ENCODE measurements at regions not wholly inside any gene's neighbourhood (a gene's known extent, or its start where the extent isn't known, plus 50 kb on each side); places are given as distances from the start of the nearest gene placed in this dataset.

DNA sequence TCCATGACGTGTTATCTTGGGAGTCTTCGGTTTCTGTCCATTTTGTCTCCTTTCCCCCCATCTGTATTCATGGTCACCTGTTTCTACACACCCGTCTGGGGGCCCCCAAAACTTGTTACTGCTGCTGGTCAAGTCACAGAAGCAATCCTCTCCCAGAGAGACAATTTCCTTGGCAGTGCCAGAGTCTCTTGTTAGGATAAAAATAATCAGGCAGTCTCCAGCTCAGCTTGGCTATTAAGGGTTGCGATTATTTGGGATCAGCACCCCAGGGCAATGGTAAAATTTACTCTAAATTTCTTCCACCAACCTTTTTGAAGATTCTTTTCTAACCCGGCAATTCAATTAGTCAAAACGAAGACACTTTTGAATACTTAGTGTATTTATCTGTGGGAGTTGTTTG lies 229.1 kb upstream of the JARID2 start:
- Histone ChIP-seq H3K4me3 (no peak overlapping the region), H3K36me3 (no peaks in the 10 kb centered on the region)
- 68 to 86% methylated on average over 6 of the region's 6 CpGs for WGBS, 2 donors (ENCODE audit: low coverage in 1 of 2)

DNA sequence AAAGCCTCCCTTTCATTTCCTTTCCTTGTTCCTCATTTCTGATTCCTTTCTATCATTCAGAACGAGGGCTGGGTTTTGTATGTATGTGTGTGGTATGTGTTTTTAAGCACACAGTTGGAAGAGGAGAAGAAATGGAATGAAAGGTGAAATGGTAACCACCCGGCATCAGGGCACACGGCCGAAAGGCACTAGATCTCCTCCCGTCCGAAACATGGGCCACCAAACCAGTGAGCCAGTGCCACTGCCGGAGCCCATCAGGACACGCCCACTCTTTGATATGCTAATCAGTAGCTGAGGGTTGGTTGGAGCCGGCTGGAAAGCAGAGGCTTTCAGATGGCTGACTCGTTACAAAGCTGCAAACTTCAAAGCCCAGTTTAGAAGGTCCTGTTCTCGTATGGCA lies 228.6 kb upstream of the JARID2 start:
- H3K36me3 ChIP-seq = no peaks in the 10 kb centered on the region
- TF ChIP-seq EP300 (IDR thresholded peaks at IDR 0.05; ENCODE audit: low read depth) (no peak), POLR2AphosphoS5 (IDR thresholded peaks at IDR 0.05) (no peak), POLR2A (IDR thresholded peaks at IDR 0.05) (no peak)
- TF ChIP-seq, protein P1, sequence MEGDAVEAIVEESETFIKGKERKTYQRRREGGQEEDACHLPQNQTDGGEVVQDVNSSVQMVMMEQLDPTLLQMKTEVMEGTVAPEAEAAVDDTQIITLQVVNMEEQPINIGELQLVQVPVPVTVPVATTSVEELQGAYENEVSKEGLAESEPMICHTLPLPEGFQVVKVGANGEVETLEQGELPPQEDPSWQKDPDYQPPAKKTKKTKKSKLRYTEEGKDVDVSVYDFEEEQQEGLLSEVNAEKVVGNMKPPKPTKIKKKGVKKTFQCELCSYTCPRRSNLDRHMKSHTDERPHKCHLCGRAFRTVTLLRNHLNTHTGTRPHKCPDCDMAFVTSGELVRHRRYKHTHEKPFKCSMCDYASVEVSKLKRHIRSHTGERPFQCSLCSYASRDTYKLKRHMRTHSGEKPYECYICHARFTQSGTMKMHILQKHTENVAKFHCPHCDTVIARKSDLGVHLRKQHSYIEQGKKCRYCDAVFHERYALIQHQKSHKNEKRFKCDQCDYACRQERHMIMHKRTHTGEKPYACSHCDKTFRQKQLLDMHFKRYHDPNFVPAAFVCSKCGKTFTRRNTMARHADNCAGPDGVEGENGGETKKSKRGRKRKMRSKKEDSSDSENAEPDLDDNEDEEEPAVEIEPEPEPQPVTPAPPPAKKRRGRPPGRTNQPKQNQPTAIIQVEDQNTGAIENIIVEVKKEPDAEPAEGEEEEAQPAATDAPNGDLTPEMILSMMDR (IDR thresholded peaks at IDR 0.05) = no peak
- no peak overlapping the region for H3K27ac ChIP-seq
- no peak for DNase-seq
- H3K4me1 ChIP-seq = no peaks in the 10 kb centered on the region
- H3K27me3 ChIP-seq = no peaks in the 10 kb centered on the region
- in situ Hi-C loops (cut with MboI; ENCODE audit: low pct_ligation_motif_present in 1 of 4, low pct_unique_long_range_greater_than_20kb in 1 of 4, low sequenced_read_pairs in 3 of 4) (no loop called here), intact Hi-C loops (cut with DNase I; ENCODE audit: low total_unique reads) (no loop called here)
- H3K4me3 ChIP-seq = no peak overlapping the region
- WGBS, 2 donors (ENCODE audit: low coverage in 1 of 2) = 56 to 62% methylated on average over 2 to 11 of the region's 11 CpGs
- H3K9me3 ChIP-seq = no peaks in the 10 kb centered on the region

More for the DNA sequence above, 229.1 kb upstream of the JARID2 start:
- H3K4me1 ChIP-seq = no peaks in the 10 kb centered on the region
- no peak for TF ChIP-seq POLR2AphosphoS5 (IDR thresholded peaks at IDR 0.05)
- TF ChIP-seq POLR2A (IDR thresholded peaks at IDR 0.05) = no peak
- TF ChIP-seq EP300 (IDR thresholded peaks at IDR 0.05; ENCODE audit: low read depth) = no peak
- TF ChIP-seq, protein P1 (IDR thresholded peaks at IDR 0.05) = no peak
- H3K9me3 ChIP-seq = no peaks in the 10 kb centered on the region
- no peak for DNase-seq
- in situ Hi-C loops (cut with MboI; ENCODE audit: low pct_ligation_motif_present in 1 of 4, low pct_unique_long_range_greater_than_20kb in 1 of 4, low sequenced_read_pairs in 3 of 4) = no loop called here
- intact Hi-C loops (cut with DNase I; ENCODE audit: low total_unique reads) = no loop called here
- no peak overlapping the region for H3K27ac ChIP-seq
- H3K27me3 ChIP-seq = no peaks in the 10 kb centered on the region

DNA sequence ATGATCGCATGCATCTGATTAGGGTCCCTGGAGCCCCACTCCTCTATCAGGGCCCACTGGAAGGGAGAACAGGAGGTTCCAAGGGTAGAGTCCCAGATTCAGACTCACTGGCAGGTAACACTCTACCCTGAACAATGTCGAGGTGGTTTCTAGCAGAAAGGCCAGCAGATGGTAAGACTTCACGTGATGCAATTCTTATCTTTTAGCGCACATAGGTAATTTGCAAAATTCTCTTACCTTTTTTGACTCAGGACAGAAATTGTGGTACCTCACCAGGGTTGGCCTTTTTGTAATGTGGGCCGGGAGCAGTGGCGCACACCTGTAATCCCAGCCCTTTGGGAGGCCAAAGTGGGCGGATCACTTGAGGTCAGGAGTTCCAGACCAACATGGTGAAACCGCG lies 228.1 kb upstream of the JARID2 start:
- no peaks in the 10 kb centered on the region for H3K9me3 ChIP-seq
- WGBS, 2 donors (ENCODE audit: low coverage in 1 of 2) = 95 to 96% methylated on average over 4 to 9 of the region's 9 CpGs
- H3K4me3 ChIP-seq = no peak overlapping the region
- no peaks in the 10 kb centered on the region for H3K36me3 ChIP-seq
- no peak overlapping the region for H3K27ac ChIP-seq
- no peak for DNase-seq
- intact Hi-C loops (cut with DNase I; ENCODE audit: low total_unique reads) (no loop called here), in situ Hi-C loops (cut with MboI; ENCODE audit: low pct_ligation_motif_present in 1 of 4, low pct_unique_long_range_greater_than_20kb in 1 of 4, low sequenced_read_pairs in 3 of 4) (no loop called here)
- no peaks in the 10 kb centered on the region for H3K27me3 ChIP-seq
- no peaks in the 10 kb centered on the region for H3K4me1 ChIP-seq
- no peak for TF ChIP-seq EP300 (IDR thresholded peaks at IDR 0.05; ENCODE audit: low read depth)
- no peak for TF ChIP-seq POLR2AphosphoS5 (IDR thresholded peaks at IDR 0.05)
- TF ChIP-seq POLR2A (IDR thresholded peaks at IDR 0.05) = no peak
- TF ChIP-seq, protein P1 (IDR thresholded peaks at IDR 0.05) = no peak

DNA sequence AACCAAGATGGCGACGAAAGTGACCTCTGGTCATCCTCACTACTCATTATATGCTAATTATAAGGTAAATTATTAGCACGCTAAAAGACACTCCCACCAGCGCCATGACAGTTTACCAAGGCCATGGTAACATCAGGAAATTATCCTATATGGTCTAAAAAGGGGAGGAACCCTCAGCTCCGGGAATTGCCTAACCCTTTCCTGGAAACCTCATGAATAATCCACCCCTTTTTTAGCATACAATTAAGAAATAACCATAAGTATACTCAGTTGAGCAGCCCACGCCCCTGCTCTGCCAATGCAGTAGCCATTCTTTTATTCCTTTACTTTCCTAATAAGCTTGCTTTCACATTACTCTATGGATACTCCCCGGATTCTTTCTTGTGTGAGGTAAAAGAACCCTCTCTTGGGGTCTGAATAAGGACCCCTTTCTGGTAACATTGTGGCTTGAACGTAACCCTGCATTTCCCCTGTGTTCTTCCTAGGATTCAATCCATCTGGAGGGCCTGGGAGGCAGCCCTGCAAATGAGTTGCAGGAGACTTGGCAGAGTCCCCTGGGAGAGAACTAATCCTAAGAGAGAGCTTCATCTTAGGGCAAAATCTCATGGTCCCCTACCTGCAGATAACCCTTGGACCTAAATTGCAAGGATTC lies 225.6 kb upstream of the JARID2 start:
- Histone ChIP-seq H3K4me3 (no peak overlapping the region), H3K4me1 (no peaks in the 10 kb centered on the region), H3K27ac (no peak overlapping the region), H3K36me3 (no peaks in the 10 kb centered on the region), H3K27me3 (no peaks in the 10 kb centered on the region), H3K9me3 (no peaks in the 10 kb centered on the region)
- intact Hi-C loops (cut with DNase I; ENCODE audit: low total_unique reads) = no loop called here
- TF ChIP-seq, protein P1 (IDR thresholded peaks at IDR 0.05) = no peak
- TF ChIP-seq POLR2AphosphoS5 (IDR thresholded peaks at IDR 0.05) (no peak), EP300 (IDR thresholded peaks at IDR 0.05; ENCODE audit: low read depth) (no peak), POLR2A (IDR thresholded peaks at IDR 0.05) (no peak)
- WGBS, 2 donors (ENCODE audit: low coverage in 1 of 2) = 95 to 96% methylated on average over 3 to 8 of the region's 8 CpGs
- in situ Hi-C loops (cut with MboI; ENCODE audit: low pct_ligation_motif_present in 1 of 4, low pct_unique_long_range_greater_than_20kb in 1 of 4, low sequenced_read_pairs in 3 of 4) = no loop called here
- no peak for DNase-seq
